Stomach (tissue), 4 donors: ENCODE measurements at regions not wholly inside any gene's neighbourhood (a gene's known extent, or its start where the extent isn't known, plus 50 kb on each side); places are given as distances from the start of the nearest gene placed in this dataset.
A peak's percentile ranks its signal among the peaks of the same experiment; 100 is the strongest.

Experiments used
- EP300 ChIP-seq: sonication (generic); formaldehyde crosslinking; IDR thresholded peaks from one replicate; pipeline ENCODE4 v1.6.1; 2017; ENCODE audit warnings: antibody characterized with exemption
- POLR2A ChIP-seq, 4 donors: fragments of 450-650 bp; IDR thresholded peaks; one replicate each; pipeline ENCODE4 v1.6.1; 2016; ENCODE audit warnings: antibody characterized with exemption in 4 of 4, control low read depth in 2 of 4, mild to moderate bottlenecking in 1 of 4, moderate library complexity in 1 of 4
- POLR2AphosphoS5 ChIP-seq, 3 donors: sonication (generic); formaldehyde crosslinking; IDR thresholded peaks; one replicate each; pipeline ENCODE4 v1.6.1; 2016; ENCODE audit warnings: antibody characterized with exemption in 3 of 3
- TF ChIP-seq, protein P1 (sequence below), 7 experiments: fragments of 450-650 bp in 4 of 7; fragments of 200-600 bp in 3 of 7; sonication (generic) in 3 of 7; IDR thresholded peaks; one replicate each; pipeline ENCODE4 v1.5.1; 2016 to 2019; ENCODE audit warnings: antibody characterized with exemption in 7 of 7, control low read depth in 2 of 7, mild to moderate bottlenecking in 1 of 7

DNA sequence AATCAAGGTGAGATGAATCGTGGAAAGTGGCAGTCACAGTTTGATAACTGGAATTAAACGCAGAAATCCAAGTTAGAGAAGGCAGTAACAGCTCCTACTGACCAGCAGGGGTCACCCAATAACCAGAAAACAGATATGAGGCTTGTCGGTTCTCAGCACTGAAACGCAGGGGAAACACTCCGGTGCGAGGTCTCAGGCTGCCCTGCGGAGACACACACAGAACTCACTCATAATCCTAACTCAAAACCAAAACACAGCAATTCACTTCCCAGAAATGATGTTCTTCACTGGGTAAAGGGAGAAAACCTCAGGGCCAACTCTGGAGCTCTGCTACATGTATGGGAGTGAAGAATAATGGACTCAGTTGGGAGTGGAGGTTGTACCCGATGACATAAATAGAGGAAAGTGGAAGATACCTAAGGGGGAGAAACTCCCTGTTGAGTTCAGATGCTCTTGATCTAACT, 384.4 kb downstream of the RAPGEF2 start:
- no peak for TF ChIP-seq POLR2AphosphoS5 (IDR thresholded peaks at IDR 0.05)
- TF ChIP-seq, protein P1, sequence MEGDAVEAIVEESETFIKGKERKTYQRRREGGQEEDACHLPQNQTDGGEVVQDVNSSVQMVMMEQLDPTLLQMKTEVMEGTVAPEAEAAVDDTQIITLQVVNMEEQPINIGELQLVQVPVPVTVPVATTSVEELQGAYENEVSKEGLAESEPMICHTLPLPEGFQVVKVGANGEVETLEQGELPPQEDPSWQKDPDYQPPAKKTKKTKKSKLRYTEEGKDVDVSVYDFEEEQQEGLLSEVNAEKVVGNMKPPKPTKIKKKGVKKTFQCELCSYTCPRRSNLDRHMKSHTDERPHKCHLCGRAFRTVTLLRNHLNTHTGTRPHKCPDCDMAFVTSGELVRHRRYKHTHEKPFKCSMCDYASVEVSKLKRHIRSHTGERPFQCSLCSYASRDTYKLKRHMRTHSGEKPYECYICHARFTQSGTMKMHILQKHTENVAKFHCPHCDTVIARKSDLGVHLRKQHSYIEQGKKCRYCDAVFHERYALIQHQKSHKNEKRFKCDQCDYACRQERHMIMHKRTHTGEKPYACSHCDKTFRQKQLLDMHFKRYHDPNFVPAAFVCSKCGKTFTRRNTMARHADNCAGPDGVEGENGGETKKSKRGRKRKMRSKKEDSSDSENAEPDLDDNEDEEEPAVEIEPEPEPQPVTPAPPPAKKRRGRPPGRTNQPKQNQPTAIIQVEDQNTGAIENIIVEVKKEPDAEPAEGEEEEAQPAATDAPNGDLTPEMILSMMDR (IDR thresholded peaks at IDR 0.05) = peak in 5 of 7 experiments; percentile 58 to 68 (median 67)
- TF ChIP-seq POLR2A (IDR thresholded peaks at IDR 0.05) = no peak
- TF ChIP-seq EP300 = no peak
